HL-60 (cell line): ENCODE measurements at regions not wholly inside any gene's neighbourhood (a gene's known extent, or its start where the extent isn't known, plus 50 kb on each side); places are given as distances from the start of the nearest gene placed in this dataset.
"Not testable (repeated sequence)": the region's sequence is repeated elsewhere in the genome, so short reads cannot be mapped to it uniquely, and the experiment has no call there.

Source experiments
- CTCF ChIP-seq: IDR thresholded peaks from one replicate; pipeline ENCODE4 v1.5.1; 2011; ENCODE audit warnings: low read length, control low read depth, inconsistent platforms; ENCODE audit not compliant: insufficient read depth
- SPI1 ChIP-seq: IDR thresholded peaks from 2 replicates; pipeline ENCODE4 v1.6.1; 2012; ENCODE audit warnings: low read depth, mild to moderate bottlenecking, borderline replicate concordance

GRCh38 chrX:17941171-17941570 is 80.1 kb upstream of the RAI2 start:
- not testable (repeated sequence) for TF ChIP-seq CTCF, SPI1
